ENCODE measurements at regions not wholly inside any gene's neighbourhood (a gene's known extent, or its start where the extent isn't known, plus 50 kb on each side); places are given as distances from the start of the nearest gene placed in this dataset.
A peak's percentile ranks its signal among the peaks of the same experiment; 100 is the strongest.

GRCh38 chr1:82091265-82091664, 290.5 kb downstream of the ADGRL2 start:
- DNase-seq (ENCODE audit: low read depth) = no peak
- no peak overlapping the region for H3K4me3 ChIP-seq (ENCODE audit: control insufficient read depth, low read depth, low read length)
- no peak for TF ChIP-seq CTCF (conservative IDR thresholded peaks at IDR 0.05; ENCODE audit: control insufficient read depth, insufficient read depth, low read depth, low read length)

GRCh38 chr1:82090104-82090503, 289.4 kb downstream of the ADGRL2 start:
- peak; percentile 49 for TF ChIP-seq CTCF (conservative IDR thresholded peaks at IDR 0.05; ENCODE audit: control insufficient read depth, insufficient read depth, low read depth, low read length)
- no peak overlapping the region for H3K4me3 ChIP-seq (ENCODE audit: control insufficient read depth, low read depth, low read length)
- DNase-seq (ENCODE audit: low read depth) = peak; percentile 18

- no peak overlapping the region for H3K4me3 ChIP-seq (ENCODE audit: control insufficient read depth, low read depth, low read length)
- no peak for TF ChIP-seq CTCF (conservative IDR thresholded peaks at IDR 0.05; ENCODE audit: control insufficient read depth, insufficient read depth, low read depth, low read length)
- DNase-seq (ENCODE audit: low read depth) = peak; percentile 17
Measured at GRCh38 chr1:82086739-82087138, 286.0 kb downstream of the ADGRL2 start.

- no peak for DNase-seq (ENCODE audit: low read depth)
- no peak for TF ChIP-seq CTCF (conservative IDR thresholded peaks at IDR 0.05; ENCODE audit: control insufficient read depth, insufficient read depth, low read depth, low read length)
Measured at GRCh38 chr1:82079607-82080006, 278.9 kb downstream of the ADGRL2 start.

GRCh38 chr1:82073659-82074058, 272.9 kb downstream of the ADGRL2 start:
- no peak for DNase-seq (ENCODE audit: low read depth)
- no peak for TF ChIP-seq CTCF (conservative IDR thresholded peaks at IDR 0.05; ENCODE audit: control insufficient read depth, insufficient read depth, low read depth, low read length)
- H3K4me3 ChIP-seq (ENCODE audit: control insufficient read depth, low read depth, low read length) = no peak overlapping the region

More at GRCh38 chr1:82079607-82080006, 278.9 kb downstream of the ADGRL2 start:
- H3K4me3 ChIP-seq (ENCODE audit: control insufficient read depth, low read depth, low read length) = no peak overlapping the region

- H3K4me3 ChIP-seq (ENCODE audit: control insufficient read depth, low read depth, low read length) = no peak overlapping the region
- TF ChIP-seq CTCF (conservative IDR thresholded peaks at IDR 0.05; ENCODE audit: control insufficient read depth, insufficient read depth, low read depth, low read length) = no peak
- no peak for DNase-seq (ENCODE audit: low read depth)
Measured at GRCh38 chr1:82073071-82073470, 272.3 kb downstream of the ADGRL2 start.

- no peak overlapping the region for H3K4me3 ChIP-seq (ENCODE audit: control insufficient read depth, low read depth, low read length)
- no peak for DNase-seq (ENCODE audit: low read depth)
- no peak for TF ChIP-seq CTCF (conservative IDR thresholded peaks at IDR 0.05; ENCODE audit: control insufficient read depth, insufficient read depth, low read depth, low read length)
Measured at GRCh38 chr1:82065916-82066315, 265.2 kb downstream of the ADGRL2 start.
